ENCODE measurements at regions not wholly inside any gene's neighbourhood (a gene's known extent, or its start where the extent isn't known, plus 50 kb on each side); places are given as distances from the start of the nearest gene placed in this dataset.
"Not testable (repeated sequence)": the region's sequence is repeated elsewhere in the genome, so short reads cannot be mapped to it uniquely, and the experiment has no call there.

GRCh38 chr4:141853091-141853764 lies 216.8 kb downstream of the IL15 start:
- TF ChIP-seq, protein P1, sequence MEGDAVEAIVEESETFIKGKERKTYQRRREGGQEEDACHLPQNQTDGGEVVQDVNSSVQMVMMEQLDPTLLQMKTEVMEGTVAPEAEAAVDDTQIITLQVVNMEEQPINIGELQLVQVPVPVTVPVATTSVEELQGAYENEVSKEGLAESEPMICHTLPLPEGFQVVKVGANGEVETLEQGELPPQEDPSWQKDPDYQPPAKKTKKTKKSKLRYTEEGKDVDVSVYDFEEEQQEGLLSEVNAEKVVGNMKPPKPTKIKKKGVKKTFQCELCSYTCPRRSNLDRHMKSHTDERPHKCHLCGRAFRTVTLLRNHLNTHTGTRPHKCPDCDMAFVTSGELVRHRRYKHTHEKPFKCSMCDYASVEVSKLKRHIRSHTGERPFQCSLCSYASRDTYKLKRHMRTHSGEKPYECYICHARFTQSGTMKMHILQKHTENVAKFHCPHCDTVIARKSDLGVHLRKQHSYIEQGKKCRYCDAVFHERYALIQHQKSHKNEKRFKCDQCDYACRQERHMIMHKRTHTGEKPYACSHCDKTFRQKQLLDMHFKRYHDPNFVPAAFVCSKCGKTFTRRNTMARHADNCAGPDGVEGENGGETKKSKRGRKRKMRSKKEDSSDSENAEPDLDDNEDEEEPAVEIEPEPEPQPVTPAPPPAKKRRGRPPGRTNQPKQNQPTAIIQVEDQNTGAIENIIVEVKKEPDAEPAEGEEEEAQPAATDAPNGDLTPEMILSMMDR (IDR thresholded peaks at IDR 0.05): no peak
- no peak for TF ChIP-seq POLR2A (IDR thresholded peaks at IDR 0.05)
- H3K4me3 ChIP-seq (ENCODE audit: low read depth, poor library complexity, severe bottlenecking): no peak overlapping the region
- DNase-seq (ENCODE audit: low spot score in 2 of 2): peak in 1 of 2 donors; percentile 27
- WGBS, 2 donors: 46 to 51% methylated on average over 12 of the region's 12 CpGs
- intact Hi-C loops (cut with DNase I; ENCODE audit: low total_unique reads): no loop called here

GRCh38 chr4:141858437-141858836 lies 222.1 kb downstream of the IL15 start:
- no peak overlapping the region for H3K4me3 ChIP-seq (ENCODE audit: low read depth, poor library complexity, severe bottlenecking)
- intact Hi-C loops (cut with DNase I; ENCODE audit: low total_unique reads): no loop called here

DNA sequence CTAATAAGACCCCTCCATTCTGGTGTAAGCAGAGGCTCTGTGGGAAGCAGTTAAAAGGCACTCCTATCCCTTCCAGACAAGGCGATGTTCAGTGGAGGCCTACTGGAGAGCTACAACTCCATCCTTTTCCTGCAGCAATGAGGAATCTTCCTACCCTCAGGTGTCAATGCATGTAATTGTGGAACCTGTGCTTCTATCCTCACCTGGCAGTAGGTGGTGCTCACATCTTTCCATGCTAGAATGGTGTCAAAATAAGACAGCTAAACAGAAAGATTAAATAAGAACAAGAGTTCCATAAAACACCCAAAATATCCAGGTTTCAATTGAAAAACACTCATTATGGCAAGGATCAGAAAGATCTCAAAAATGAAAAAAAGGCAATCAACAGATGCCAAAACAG lies 224.6 kb downstream of the IL15 start:
- no peak for DNase-seq (ENCODE audit: low spot score in 2 of 2)
- intact Hi-C loops (cut with DNase I; ENCODE audit: low total_unique reads): no loop called here
- no peak for TF ChIP-seq POLR2A (IDR thresholded peaks at IDR 0.05)
- TF ChIP-seq, protein P1 (IDR thresholded peaks at IDR 0.05): no peak
- H3K4me3 ChIP-seq (ENCODE audit: low read depth, poor library complexity, severe bottlenecking): no peak overlapping the region
- 90 to 94% methylated on average over 1 of the region's 1 CpG for WGBS, 2 donors

More at GRCh38 chr4:141858437-141858836, 222.1 kb downstream of the IL15 start:
- DNase-seq (ENCODE audit: low spot score in 2 of 2): no peak
- TF ChIP-seq, protein P1 (IDR thresholded peaks at IDR 0.05): no peak
- TF ChIP-seq POLR2A (IDR thresholded peaks at IDR 0.05): no peak
- 54 to 64% methylated on average over 1 of the region's 1 CpG for WGBS, 2 donors

- WGBS, 2 donors: 39 to 40% methylated on average over 1 of the region's 1 CpG
- no peak for DNase-seq (ENCODE audit: low spot score in 2 of 2)
- TF ChIP-seq, protein P1 (IDR thresholded peaks at IDR 0.05): no peak
- no peak for TF ChIP-seq POLR2A (IDR thresholded peaks at IDR 0.05)
- intact Hi-C loops (cut with DNase I; ENCODE audit: low total_unique reads): no loop called here
- H3K4me3 ChIP-seq (ENCODE audit: low read depth, poor library complexity, severe bottlenecking): no peak overlapping the region
These were observed 233.8 kb downstream of the IL15 start for GRCh38 chr4:141870152-141870551.

GRCh38 chr4:141871086-141871770 lies 234.8 kb downstream of the IL15 start:
- DNase-seq (ENCODE audit: low spot score in 2 of 2): no peak
- WGBS, 2 donors: 71 to 81% methylated on average over 4 of the region's 4 CpGs
- no peak overlapping the region for H3K4me3 ChIP-seq (ENCODE audit: low read depth, poor library complexity, severe bottlenecking)
- TF ChIP-seq POLR2A (IDR thresholded peaks at IDR 0.05): no peak
- TF ChIP-seq, protein P1 (IDR thresholded peaks at IDR 0.05): no peak
- intact Hi-C loops (cut with DNase I; ENCODE audit: low total_unique reads): no loop called here

DNA sequence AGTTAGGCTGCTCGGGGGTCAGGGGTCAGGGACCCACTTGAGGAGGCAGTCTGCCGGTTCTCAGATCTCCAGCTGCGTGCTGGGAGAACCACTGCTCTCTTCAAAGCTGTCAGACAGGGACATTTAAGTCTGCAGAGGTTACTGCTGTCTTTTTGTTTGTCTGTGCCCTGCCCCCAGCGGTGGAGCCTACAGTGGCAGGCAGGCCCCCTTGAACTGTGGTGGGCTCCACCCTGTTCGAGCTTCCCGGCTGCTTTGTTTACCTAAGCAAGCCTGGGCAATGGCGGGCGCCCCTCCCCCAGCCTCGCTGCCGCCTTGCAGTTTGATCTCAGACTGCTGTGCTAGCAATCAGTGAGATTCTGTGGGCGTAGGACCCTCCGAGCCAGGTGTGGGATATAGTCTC lies 246.3 kb downstream of the IL15 start:
- not testable (repeated sequence) for H3K4me3 ChIP-seq (ENCODE audit: low read depth, poor library complexity, severe bottlenecking)

More for the DNA sequence above, 246.3 kb downstream of the IL15 start:
- DNase-seq (ENCODE audit: low spot score in 2 of 2); intact Hi-C loops (cut with DNase I; ENCODE audit: low total_unique reads): not testable (repeated sequence)
- WGBS, 2 donors: 43 to 68% methylated on average over 9 to 11 of the region's 12 CpGs

Data from lower leg skin (tissue), 4 donors.